SK-N-SH (cell line): ENCODE measurements at regions not wholly inside any gene's neighbourhood (a gene's known extent, or its start where the extent isn't known, plus 50 kb on each side); places are given as distances from the start of the nearest gene placed in this dataset.

Experiments used
- CTCF ChIA-PET: fragments of 300-600, 350-600 bp; formaldehyde crosslinking; extraction: SDS; loops from one replicate; lab custom pipeline; 2021; lab: Yijun Ruan, JAX
- POLR2A ChIA-PET: fragments of 350-600 bp; sonication (Branson Sonifier 250); formaldehyde crosslinking; extraction: SDS; loops from one replicate; lab custom pipeline; 2020; ENCODE audit warnings: antibody characterized with exemption, inconsistent platforms; lab: Yijun Ruan, JAX
- DNase-seq: peaks from one replicate; pipeline ENCODE4 v3.0.0; 2012
- H2AFZ ChIP-seq: fragments of 200-600 bp; sonication (generic); 2 replicates; pipeline ENCODE4 v1.8.1; 2016; ENCODE audit warnings: antibody characterized with exemption, mild to moderate bottlenecking, low read depth
- H3F3A ChIP-seq: fragments of 200-600 bp; sonication (generic); replicated peaks from 2 replicates; pipeline ENCODE3; 2016; ENCODE audit warnings: antibody characterized with exemption, mild to moderate bottlenecking; ENCODE audit not compliant: insufficient read depth
- H3K27ac ChIP-seq, 2 experiments: fragments of 200-500 bp in 1 of 2; fragments of 200-600 bp in 1 of 2; sonication (Bioruptor generic) in 1 of 2; sonication (generic), shearing (Covaris generic) in 1 of 2; 2 replicates each; pipeline versions ENCODE4 v1.5.1 to v1.6.1; 2014 to 2016; ENCODE audit warnings: low read depth in 2 of 2, inconsistent platforms in 1 of 2, low read length in 1 of 2, mild to moderate bottlenecking in 1 of 2, mixed read lengths in 1 of 2
- H3K27me3 ChIP-seq: fragments of 200-600 bp; sonication (generic), shearing (Covaris generic); 2 replicates; pipeline ENCODE4 v1.6.1; 2016; ENCODE audit warnings: mixed run types; ENCODE audit not compliant: insufficient read depth
- H3K36me3 ChIP-seq, 2 experiments: fragments of 200-500 bp in 1 of 2; fragments of 200-600 bp in 1 of 2; sonication (Bioruptor generic) in 1 of 2; sonication (generic) in 1 of 2; replicated peaks in 1 of 2; 2 replicates each; pipeline versions ENCODE3 to v1.5.1; 2014 to 2016; ENCODE audit warnings: low read length in 1 of 2, mild to moderate bottlenecking in 1 of 2; ENCODE audit not compliant: insufficient read depth in 2 of 2, control insufficient read depth in 1 of 2
- H3K4me1 ChIP-seq, 2 experiments: fragments of 200-500 bp in 1 of 2; fragments of 200-600 bp in 1 of 2; sonication (Bioruptor generic) in 1 of 2; sonication (generic), shearing (Covaris generic) in 1 of 2; 2 replicates each; pipeline versions ENCODE4 v1.5.1 to v1.6.1; 2014 to 2016; ENCODE audit warnings: low read depth in 1 of 2, low read length in 1 of 2, mixed run types in 1 of 2; ENCODE audit not compliant: insufficient read depth in 2 of 2, control insufficient read depth in 1 of 2
- H3K4me2 ChIP-seq: fragments of 200-600 bp; sonication (generic), shearing (Covaris generic); 2 replicates; pipeline ENCODE4 v1.6.1; 2017; ENCODE audit warnings: mixed run types
- H3K4me3 ChIP-seq, 2 experiments: fragments of 200-500 bp in 1 of 2; fragments of 200-600 bp in 1 of 2; sonication (Bioruptor generic) in 1 of 2; sonication (generic), shearing (Covaris generic) in 1 of 2; 2 replicates each; pipeline versions ENCODE4 v1.5.1 to v1.8.1; 2014 to 2016; ENCODE audit warnings: low read depth in 2 of 2, inconsistent platforms in 1 of 2, low read length in 1 of 2, mild to moderate bottlenecking in 1 of 2, mixed read lengths in 1 of 2, moderate library complexity in 1 of 2
- H3K79me2 ChIP-seq: fragments of 200-600 bp; sonication (generic); 2 replicates; pipeline ENCODE4 v1.8.1; 2017; ENCODE audit warnings: mild to moderate bottlenecking; ENCODE audit not compliant: insufficient read depth
- H3K9ac ChIP-seq: fragments of 200-600 bp; sonication (generic); 2 replicates; pipeline ENCODE4 v1.6.1; 2017; ENCODE audit warnings: mixed run types
- H3K9me2 ChIP-seq: fragments of 200-600 bp; sonication (generic); 2 replicates; pipeline ENCODE4 v1.6.1; 2017; ENCODE audit warnings: mixed run types
- H3K9me3 ChIP-seq: fragments of 200-600 bp; sonication (generic); 2 replicates; pipeline ENCODE4 v1.6.1; 2017; ENCODE audit warnings: mixed run types, mild to moderate bottlenecking, moderate library complexity
- H4K20me1 ChIP-seq: fragments of 200-600 bp; sonication (generic); 2 replicates; pipeline ENCODE4 v1.6.1; 2017; ENCODE audit warnings: mild to moderate bottlenecking, mixed run types; ENCODE audit not compliant: insufficient read depth
- CHD2 ChIP-seq: fragments of 150-350 bp; IDR thresholded peaks from 2 replicates; pipeline ENCODE4 v1.6.1; 2018; ENCODE audit warnings: low read length; ENCODE audit not compliant: partially characterized antibody
- ELF1 ChIP-seq: IDR thresholded peaks from 2 replicates; pipeline ENCODE4 v1.4.0; 2012
- EZH2phosphoT487 ChIP-seq: fragments of 200-600 bp; sonication (generic); IDR thresholded peaks from 2 replicates; pipeline ENCODE4 v1.6.1; 2017; ENCODE audit warnings: low read depth, mixed run types, mild to moderate bottlenecking, antibody characterized with exemption, moderate library complexity, borderline replicate concordance
- FOSL2 ChIP-seq: IDR thresholded peaks from 2 replicates; pipeline ENCODE4 v1.4.0; 2012; ENCODE audit warnings: low read depth, mild to moderate bottlenecking, moderate library complexity, borderline replicate concordance
- FOXJ3 ChIP-seq: sonication (generic); formaldehyde crosslinking; IDR thresholded peaks from 2 replicates; pipeline ENCODE4 v1.5.1; 2020; ENCODE audit warnings: mild to moderate bottlenecking, missing genetic modification reagents
- GABPA ChIP-seq: IDR thresholded peaks from 2 replicates; pipeline ENCODE4 v1.4.0; 2012; ENCODE audit warnings: low read depth, mild to moderate bottlenecking
- IRF3 ChIP-seq: fragments of 150-350 bp; IDR thresholded peaks from 2 replicates; pipeline ENCODE4 v1.6.1; 2016; ENCODE audit warnings: mild to moderate bottlenecking, low read depth, low read length
- MAX ChIP-seq: IDR thresholded peaks from 2 replicates; pipeline ENCODE4 v1.4.0; 2012; ENCODE audit warnings: low read depth
- MEF2A ChIP-seq: IDR thresholded peaks from 2 replicates; pipeline ENCODE4 v1.4.0; 2012; ENCODE audit warnings: low read depth, borderline replicate concordance
- MXI1 ChIP-seq: IDR thresholded peaks from 2 replicates; pipeline ENCODE4 v1.6.1; 2012; ENCODE audit warnings: mild to moderate bottlenecking, low read depth, low read length, improper control_type of control experiment
- NFIC ChIP-seq: IDR thresholded peaks from 2 replicates; pipeline ENCODE4 v1.4.0; 2012; ENCODE audit warnings: borderline replicate concordance
- PBX3 ChIP-seq: IDR thresholded peaks from 2 replicates; pipeline ENCODE4; 2012
- POLR2AphosphoS5 ChIP-seq: IDR thresholded peaks from 2 replicates; pipeline ENCODE4 v1.6.1; 2012; ENCODE audit warnings: low read depth, low read length
- RCOR1 ChIP-seq: fragments of 150-350 bp; IDR thresholded peaks from 2 replicates; pipeline ENCODE4 v1.6.1; 2017; ENCODE audit warnings: antibody characterized with exemption, low read length
- SIN3A ChIP-seq: IDR thresholded peaks from 2 replicates; pipeline ENCODE4 v1.6.1; 2012; ENCODE audit warnings: low read depth, mild to moderate bottlenecking, low read length, moderate library complexity, borderline replicate concordance
- TEAD4 ChIP-seq: IDR thresholded peaks from 2 replicates; pipeline ENCODE4 v1.4.0; 2012; ENCODE audit warnings: mild to moderate bottlenecking, borderline replicate concordance; ENCODE audit not compliant: insufficient read depth
- USF1 ChIP-seq: IDR thresholded peaks from 2 replicates; pipeline ENCODE4 v1.4.0; 2012; ENCODE audit warnings: low read depth, borderline replicate concordance
- YY1 ChIP-seq: IDR thresholded peaks from 2 replicates; pipeline ENCODE4 v1.4.0; 2012; ENCODE audit warnings: low read depth, mild to moderate bottlenecking
- TF ChIP-seq, protein P1 (sequence below): fragments of 150-350 bp; IDR thresholded peaks from 2 replicates; pipeline ENCODE4 v1.6.1; 2017; ENCODE audit warnings: antibody characterized with exemption, low read length, low read depth, borderline replicate concordance

DNA sequence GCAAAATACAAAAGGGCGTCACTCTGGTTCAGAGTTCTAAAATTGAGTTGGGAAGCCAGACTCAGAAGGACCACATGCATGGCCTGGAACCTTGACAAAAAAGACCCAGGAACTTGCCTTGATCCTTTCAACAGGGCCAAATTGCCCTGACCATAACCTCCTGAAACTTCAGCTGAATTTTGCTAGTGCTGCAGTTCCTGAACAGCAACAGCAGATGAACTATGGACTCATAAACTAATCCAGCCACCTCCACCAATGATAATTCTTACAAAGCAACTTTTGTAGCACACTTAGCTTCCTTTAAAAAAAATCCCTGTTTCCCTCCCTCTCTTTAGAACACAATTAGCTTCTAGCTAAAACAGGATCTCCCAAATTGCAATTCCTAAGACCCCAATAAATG is 155.9 kb downstream of the MAT2B start (continued):
- TF ChIP-seq FOXJ3 (CRISPR knock-in tag): no peak
- TF ChIP-seq MAX: no peak
- TF ChIP-seq, protein P1, sequence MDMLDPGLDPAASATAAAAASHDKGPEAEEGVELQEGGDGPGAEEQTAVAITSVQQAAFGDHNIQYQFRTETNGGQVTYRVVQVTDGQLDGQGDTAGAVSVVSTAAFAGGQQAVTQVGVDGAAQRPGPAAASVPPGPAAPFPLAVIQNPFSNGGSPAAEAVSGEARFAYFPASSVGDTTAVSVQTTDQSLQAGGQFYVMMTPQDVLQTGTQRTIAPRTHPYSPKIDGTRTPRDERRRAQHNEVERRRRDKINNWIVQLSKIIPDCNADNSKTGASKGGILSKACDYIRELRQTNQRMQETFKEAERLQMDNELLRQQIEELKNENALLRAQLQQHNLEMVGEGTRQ: no peak
- TF ChIP-seq EZH2phosphoT487: no peak
- no peak for TF ChIP-seq IRF3
- TF ChIP-seq FOSL2: no peak
- TF ChIP-seq TEAD4: no peak
- no peak for TF ChIP-seq RCOR1

DNA sequence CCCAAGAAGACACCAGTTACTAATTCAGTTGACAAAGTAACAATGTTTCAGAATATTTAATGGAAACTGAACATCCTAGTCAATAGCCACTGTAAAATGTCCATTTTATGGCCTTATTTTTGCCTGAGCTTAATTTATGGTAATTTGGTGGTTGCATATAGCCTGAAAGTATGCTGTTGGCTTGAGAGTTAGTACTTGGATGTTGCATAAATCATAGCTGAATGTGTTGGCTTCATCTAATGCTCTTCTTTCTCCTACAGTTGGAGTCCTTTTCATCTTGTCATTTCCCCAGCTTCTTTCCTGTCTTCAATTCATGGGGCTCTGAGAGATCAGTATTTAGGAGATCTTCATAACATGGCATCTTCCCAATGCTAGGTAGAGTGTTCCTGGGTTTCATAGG is 164.6 kb downstream of the MAT2B start:
- Histone ChIP-seq H3K27ac (no peak overlapping the region), H3K27me3 (no peaks in the 10 kb centered on the region), H3K4me2 (no peak overlapping the region), H3K79me2 (no peaks in the 10 kb centered on the region), H3F3A (no peaks in the 10 kb centered on the region), H4K20me1 (no peaks in the 10 kb centered on the region), H2AFZ (no peak overlapping the region), H3K4me3 (no peak overlapping the region), H3K9me3 (no peaks in the 10 kb centered on the region), H3K36me3 (no peaks in the 10 kb centered on the region), H3K9ac (no peak overlapping the region), H3K4me1 (no peaks in the 10 kb centered on the region), H3K9me2 (no peaks in the 10 kb centered on the region)
- no peak for TF ChIP-seq MEF2A
- no peak for TF ChIP-seq NFIC
- no peak for TF ChIP-seq POLR2AphosphoS5
- no peak for TF ChIP-seq EZH2phosphoT487
- TF ChIP-seq MXI1: no peak
- TF ChIP-seq CHD2: no peak
- TF ChIP-seq GABPA: no peak
- TF ChIP-seq ELF1: no peak
- TF ChIP-seq SIN3A: no peak
- no peak for TF ChIP-seq YY1
- TF ChIP-seq PBX3: no peak
- no peak for TF ChIP-seq MAX
- TF ChIP-seq IRF3: no peak
- no peak for TF ChIP-seq USF1
- no peak for DNase-seq
- POLR2A ChIA-PET: no interaction called here
- CTCF ChIA-PET: no interaction called here
